Liver (tissue), 8 donors: ENCODE measurements at regions not wholly inside any gene's neighbourhood (a gene's known extent, or its start where the extent isn't known, plus 50 kb on each side); places are given as distances from the start of the nearest gene placed in this dataset.

Experiments used
- DNase-seq: peaks from one replicate; pipeline ENCODE4 v3.0.0-alpha.2; 2017; ENCODE audit warnings: low spot score
- H3K27ac ChIP-seq, 2 donors: one replicate each; pipeline ENCODE4 v1.7.0; 2013; ENCODE audit warnings: inconsistent platforms in 2 of 2, low read length in 2 of 2, control low read depth in 1 of 2, low read depth in 1 of 2, mild to moderate bottlenecking in 1 of 2
- H3K27me3 ChIP-seq, 4 donors: one replicate each; pipeline versions ENCODE4 v1.6.1 to v1.7.0; 2013; ENCODE audit warnings: low read length in 3 of 4, inconsistent platforms in 1 of 4, mild to moderate bottlenecking in 1 of 4, moderate library complexity in 1 of 4; ENCODE audit not compliant: control insufficient read depth in 4 of 4, insufficient read depth in 4 of 4
- H3K36me3 ChIP-seq, 4 donors: one replicate each; pipeline versions ENCODE4 v1.6.1 to v1.7.0; 2013; ENCODE audit warnings: low read length in 3 of 4, mild to moderate bottlenecking in 3 of 4, low read depth in 1 of 4, moderate library complexity in 1 of 4; ENCODE audit not compliant: control insufficient read depth in 4 of 4, insufficient read depth in 3 of 4
- H3K4me1 ChIP-seq, 4 donors: one replicate each; pipeline versions ENCODE4 v1.6.1 to v1.7.0; 2013; ENCODE audit warnings: low read length in 3 of 4, mild to moderate bottlenecking in 3 of 4, moderate library complexity in 1 of 4; ENCODE audit not compliant: control insufficient read depth in 4 of 4, insufficient read depth in 4 of 4
- H3K4me3 ChIP-seq, 3 donors: one replicate each; pipeline versions ENCODE4 v1.6.1 to v1.7.0; 2013; ENCODE audit warnings: low read length in 3 of 3, control low read depth in 1 of 3, low read depth in 1 of 3, mild to moderate bottlenecking in 1 of 3
- H3K9ac ChIP-seq, 2 donors: one replicate each; pipeline ENCODE4 v1.7.0; 2013; ENCODE audit warnings: low read length in 2 of 2, mild to moderate bottlenecking in 2 of 2, moderate library complexity in 2 of 2, control low read depth in 1 of 2, low read depth in 1 of 2
- H3K9me3 ChIP-seq, 4 donors: one replicate each; pipeline versions ENCODE4 v1.6.1 to v1.7.0; 2013; ENCODE audit warnings: low read length in 3 of 4; ENCODE audit not compliant: control insufficient read depth in 4 of 4
- ATF3 ChIP-seq: IDR thresholded peaks from 2 replicates; pipeline ENCODE4 v1.6.1; 2016; ENCODE audit warnings: antibody characterized with exemption
- CTCF ChIP-seq: fragments of 150-350 bp; IDR thresholded peaks from 2 replicates; pipeline ENCODE4 v1.5.1; 2017; ENCODE audit warnings: improper control_type of control experiment, low read depth, low read length; ENCODE audit not compliant: missing input control
- FOXA1 ChIP-seq: IDR thresholded peaks from 2 replicates; pipeline ENCODE4 v1.6.1; 2016; ENCODE audit warnings: antibody characterized with exemption
- FOXA2 ChIP-seq: IDR thresholded peaks from 2 replicates; pipeline ENCODE4 v1.6.1; 2016; ENCODE audit warnings: antibody characterized with exemption
- GABPA ChIP-seq, 2 donors: IDR thresholded peaks in 1 of 2; conservative IDR thresholded peaks in 1 of 2; 2 replicates each; pipeline ENCODE4 v1.6.1; 2016; ENCODE audit warnings: antibody characterized with exemption in 2 of 2, mild to moderate bottlenecking in 1 of 2, moderate library complexity in 1 of 2
- HNF4A ChIP-seq, 2 donors: conservative IDR thresholded peaks; 2 replicates each; pipeline ENCODE4 v1.6.1; 2016; ENCODE audit warnings: antibody characterized with exemption in 2 of 2, mild to moderate bottlenecking in 2 of 2
- HNF4G ChIP-seq: IDR thresholded peaks from 2 replicates; pipeline ENCODE4 v1.6.1; 2016; ENCODE audit warnings: antibody characterized with exemption
- JUND ChIP-seq, 2 donors: IDR thresholded peaks; 2 replicates each; pipeline ENCODE4 v1.6.1; 2016; ENCODE audit warnings: antibody characterized with exemption in 2 of 2
- MAX ChIP-seq: IDR thresholded peaks from 2 replicates; pipeline ENCODE4 v1.6.1; 2016; ENCODE audit warnings: antibody characterized with exemption
- NR2F2 ChIP-seq: IDR thresholded peaks from 2 replicates; pipeline ENCODE4 v1.6.1; 2016; ENCODE audit warnings: antibody characterized with exemption
- RAD21 ChIP-seq, 2 donors: IDR thresholded peaks; 2 replicates each; pipeline ENCODE4 v1.6.1; 2016; ENCODE audit warnings: antibody characterized with exemption in 2 of 2, mild to moderate bottlenecking in 2 of 2
- REST ChIP-seq: IDR thresholded peaks from 2 replicates; pipeline ENCODE4 v1.6.1; 2016; ENCODE audit warnings: antibody characterized with exemption, mild to moderate bottlenecking
- RXRA ChIP-seq, 2 donors: IDR thresholded peaks; 2 replicates each; pipeline ENCODE4 v1.6.1; 2017 to 2018; ENCODE audit warnings: antibody characterized with exemption in 2 of 2, mild to moderate bottlenecking in 1 of 2
- SP1 ChIP-seq: IDR thresholded peaks from 2 replicates; pipeline ENCODE4 v1.6.1; 2018; ENCODE audit warnings: antibody characterized with exemption, mild to moderate bottlenecking
- YY1 ChIP-seq: IDR thresholded peaks from 2 replicates; pipeline ENCODE4 v1.6.1; 2016; ENCODE audit warnings: antibody characterized with exemption, mild to moderate bottlenecking
- ZBTB33 ChIP-seq: IDR thresholded peaks from 2 replicates; pipeline ENCODE4 v1.6.1; 2016; ENCODE audit warnings: antibody characterized with exemption
- WGBS: extraction: QIAGEN DNeasy Blood & Tissue Kit; methylation state at CpG from one replicate; pipeline ENCODE4 v1.1.7; 2013; 5-methylcytosine and 5-hydroxymethylcytosine counted together
- donor health status: healthy.
- donor health status: healthy.
- donor health status: healthy.
- donor health status: healthy.
- donor health status: healthy.

GRCh38 chr16:66129196-66129595 is 237.3 kb upstream of the CDH5 start:
- no peak overlapping the region for H3K9ac ChIP-seq
- peaks cover 0 to 2% (median under 1%) of the 10 kb centered on the region in 4 donors for H3K27me3 ChIP-seq
- H3K9me3 ChIP-seq, result no peaks in the 10 kb centered on the region
- no peak overlapping the region for H3K27ac ChIP-seq
- H3K36me3 ChIP-seq, result no peaks in the 10 kb centered on the region
- no peaks in the 10 kb centered on the region for H3K4me1 ChIP-seq
- no peak overlapping the region for H3K4me3 ChIP-seq
- no peak for DNase-seq
- TF ChIP-seq HNF4A (conservative IDR thresholded peaks at IDR 0.05) (no peak), NR2F2 (no peak), RXRA (IDR thresholded peaks at IDR 0.05) (no peak), MAX (no peak), FOXA2 (no peak), CTCF (no peak), RAD21 (IDR thresholded peaks at IDR 0.05) (no peak), YY1 (no peak), ATF3 (no peak), SP1 (no peak), HNF4G (no peak), JUND (IDR thresholded peaks at IDR 0.05) (no peak), FOXA1 (no peak)
- 55% methylated on average over 4 of the region's 4 CpGs for WGBS

GRCh38 chr16:66128371-66128770 is 238.1 kb upstream of the CDH5 start:
- Histone ChIP-seq H3K4me3 (no peak overlapping the region), H3K36me3 (no peaks in the 10 kb centered on the region), H3K27ac (no peak overlapping the region), H3K9me3 (no peaks in the 10 kb centered on the region), H3K9ac (no peak overlapping the region), H3K4me1 (no peaks in the 10 kb centered on the region), H3K27me3 (peaks cover 0 to 2% (median under 1%) of the 10 kb centered on the region in 4 donors)
- no peak for DNase-seq
- 74% methylated on average over 7 of the region's 7 CpGs for WGBS
- TF ChIP-seq GABPA (IDR thresholded peaks at IDR 0.05 in 1 of 2, conservative IDR thresholded peaks at IDR 0.05 in 1 of 2), result no peak
- no peak for TF ChIP-seq FOXA2
- no peak for TF ChIP-seq CTCF
- TF ChIP-seq RAD21 (IDR thresholded peaks at IDR 0.05), result no peak
- TF ChIP-seq ZBTB33, result no peak
- TF ChIP-seq MAX, result no peak
- no peak for TF ChIP-seq ATF3
- TF ChIP-seq REST, result no peak
- TF ChIP-seq RXRA (IDR thresholded peaks at IDR 0.05), result no peak
